Activated CD8-positive, alpha-beta T cell treated with anti-CD3 and anti-CD28 coated beads for 36 hours (primary cell): ENCODE measurements at regions not wholly inside any gene's neighbourhood (a gene's known extent, or its start where the extent isn't known, plus 50 kb on each side); places are given as distances from the start of the nearest gene placed in this dataset.

Source experiments
- ATAC-seq: fragments of 200-7000 bp; cut with Tn5 transposase; one replicate; pipeline ENCODE4 v1.10.0; 2021; ENCODE audit warnings: mild to moderate bottlenecking, moderate library complexity
- CTCF ChIA-PET: fragments of 350-600 bp; sonication (Branson Sonifier 250); formaldehyde crosslinking; loops from one replicate; lab custom pipeline; 2021; ENCODE audit warnings: antibody characterized with exemption; lab: Charles Lee
- POLR2A ChIA-PET: fragments of 350-600 bp; sonication (Branson Sonifier 250); formaldehyde crosslinking; loops from one replicate; lab custom pipeline; 2021; ENCODE audit warnings: antibody characterized with exemption; lab: Charles Lee
- DNase-seq: peaks from one replicate; pipeline ENCODE4 v3.0.0-alpha.2; 2020
- H3K27ac Mint-ChIP-seq: one replicate; pipeline ENCODE4 v1.8.0; 2021; ENCODE audit warnings: mild to moderate bottlenecking, mixed read lengths
- H3K27me3 Mint-ChIP-seq: one replicate; pipeline ENCODE4 v1.8.0; 2021; ENCODE audit warnings: mixed read lengths
- H3K36me3 Mint-ChIP-seq: one replicate; pipeline ENCODE4 v1.8.0; 2021; ENCODE audit warnings: low read depth, mixed read lengths
- H3K4me1 Mint-ChIP-seq: one replicate; pipeline ENCODE4 v1.8.0; 2021; ENCODE audit warnings: low read depth, mixed read lengths
- H3K4me3 Mint-ChIP-seq: one replicate; pipeline ENCODE4 v1.8.0; 2021; ENCODE audit warnings: mild to moderate bottlenecking, moderate library complexity, mixed read lengths
- H3K9me3 Mint-ChIP-seq: one replicate; pipeline ENCODE4 v1.8.0; 2021; ENCODE audit warnings: mixed read lengths
- CTCF ChIP-seq: fragments of 200-600 bp; IDR thresholded peaks from one replicate; pipeline ENCODE4 v1.8.0; 2022; ENCODE audit warnings: antibody characterized with exemption, mild to moderate bottlenecking
- intact Hi-C: fragments of 100-400 bp; cut with micrococcal nuclease; formaldehyde crosslinking; loops from one replicate; pipeline ENCODE4 v1.10.0; 2022

GRCh38 chr13:87302931-87303330 is 368.2 kb upstream of the SLITRK5 start:
- DNase-seq (no peak), ATAC-seq (no peak)
- Mint-ChIP-seq H3K4me1 (no peaks in the 10 kb centered on the region), H3K27ac (no peak overlapping the region), H3K9me3 (peaks cover 13% of the 10 kb centered on the region), H3K27me3 (no peaks in the 10 kb centered on the region), H3K4me3 (no peak overlapping the region), H3K36me3 (no peaks in the 10 kb centered on the region)
- ChIA-PET CTCF (no interaction called here), POLR2A (no interaction called here)
- intact Hi-C loops = no loop called here
- no peak for TF ChIP-seq CTCF

GRCh38 chr13:87311165-87311564 is 360.0 kb upstream of the SLITRK5 start:
- peaks cover 4% of the 10 kb centered on the region for H3K9me3 Mint-ChIP-seq
- DNase-seq (no peak), ATAC-seq (no peak)
- TF ChIP-seq CTCF = no peak
- no peak overlapping the region for H3K4me3 Mint-ChIP-seq
- POLR2A ChIA-PET = no interaction called here
- intact Hi-C loops = no loop called here
- no peaks in the 10 kb centered on the region for H3K36me3 Mint-ChIP-seq
- no peaks in the 10 kb centered on the region for H3K4me1 Mint-ChIP-seq
- CTCF ChIA-PET = no interaction called here
- no peak overlapping the region for H3K27ac Mint-ChIP-seq
- H3K27me3 Mint-ChIP-seq = no peaks in the 10 kb centered on the region

- ATAC-seq (no peak), DNase-seq (no peak)
- no peaks in the 10 kb centered on the region for H3K27me3 Mint-ChIP-seq
- ChIA-PET POLR2A (no interaction called here), CTCF (no interaction called here)
- H3K4me1 Mint-ChIP-seq = no peaks in the 10 kb centered on the region
- H3K4me3 Mint-ChIP-seq = no peak overlapping the region
- intact Hi-C loops = no loop called here
- H3K27ac Mint-ChIP-seq = no peak overlapping the region
- no peaks in the 10 kb centered on the region for H3K36me3 Mint-ChIP-seq
- peaks cover 4% of the 10 kb centered on the region for H3K9me3 Mint-ChIP-seq
- no peak for TF ChIP-seq CTCF
These were observed 356.3 kb upstream of the SLITRK5 start for GRCh38 chr13:87314822-87315221.

- POLR2A ChIA-PET = no interaction called here
These were observed 348.8 kb upstream of the SLITRK5 start for GRCh38 chr13:87322386-87322785.

GRCh38 chr13:87324558-87324957 is 346.6 kb upstream of the SLITRK5 start:
- no peaks in the 10 kb centered on the region for H3K36me3 Mint-ChIP-seq
- intact Hi-C loops = no loop called here
- peaks cover 4% of the 10 kb centered on the region for H3K9me3 Mint-ChIP-seq
- TF ChIP-seq CTCF = no peak
- ChIA-PET CTCF (no interaction called here), POLR2A (no interaction called here)
- H3K27ac Mint-ChIP-seq = no peak overlapping the region
- H3K4me3 Mint-ChIP-seq = no peak overlapping the region
- ATAC-seq = no peak
- no peak for DNase-seq
- H3K27me3 Mint-ChIP-seq = no peaks in the 10 kb centered on the region
- H3K4me1 Mint-ChIP-seq = no peaks in the 10 kb centered on the region

More at GRCh38 chr13:87322386-87322785, 348.8 kb upstream of the SLITRK5 start:
- peaks cover 6% of the 10 kb centered on the region for H3K9me3 Mint-ChIP-seq
- DNase-seq (no peak), ATAC-seq (no peak)
- CTCF ChIA-PET = no interaction called here
- no peak overlapping the region for H3K27ac Mint-ChIP-seq
- no peaks in the 10 kb centered on the region for H3K4me1 Mint-ChIP-seq
- H3K36me3 Mint-ChIP-seq = no peaks in the 10 kb centered on the region
- TF ChIP-seq CTCF = no peak
- intact Hi-C loops = no loop called here
- H3K27me3 Mint-ChIP-seq = no peaks in the 10 kb centered on the region
- no peak overlapping the region for H3K4me3 Mint-ChIP-seq
